Right ventricle myocardium superior (tissue), 1 donor: ENCODE measurements at regions not wholly inside any gene's neighbourhood (a gene's known extent, or its start where the extent isn't known, plus 50 kb on each side); places are given as distances from the start of the nearest gene placed in this dataset.
"Not testable (repeated sequence)": the region's sequence is repeated elsewhere in the genome, so short reads cannot be mapped to it uniquely, and the experiment has no call there.

Experiments used
- ATAC-seq: fragments of 200-7000 bp; cut with Tn5 transposase; one replicate; pipeline ENCODE4 v1.9.1; 2020; ENCODE audit warnings: mild to moderate bottlenecking; ENCODE audit not compliant: poor library complexity
- DNase-seq: peaks from one replicate; pipeline ENCODE4 v3.0.0-alpha.2; 2020
- intact Hi-C: fragments of 100-400 bp; cut with DNase I; formaldehyde crosslinking; loops from one replicate; pipeline ENCODE4 v1.11.2; 2022
- donor health status: DM: no; HTN: yes; CAD: no; lungs with severe emphysema.

- no peak for ATAC-seq
- intact Hi-C loops = no loop called here
- DNase-seq = no peak
Measured at GRCh38 chr2:142723236-142723635, 154.2 kb upstream of the KYNU start.

GRCh38 chr2:142722569-142722968 lies 154.9 kb upstream of the KYNU start:
- ATAC-seq = no peak
- DNase-seq = no peak
- intact Hi-C loops = no loop called here

- intact Hi-C loops = no loop called here
- DNase-seq (no peak), ATAC-seq (no peak)
Measured at GRCh38 chr2:142722086-142722485, 155.4 kb upstream of the KYNU start.

- ATAC-seq (no peak), DNase-seq (no peak)
- intact Hi-C loops = no loop called here
Measured at GRCh38 chr2:142721015-142721414, 156.4 kb upstream of the KYNU start.

- intact Hi-C loops = no loop called here
- ATAC-seq (no peak), DNase-seq (no peak)
Measured at GRCh38 chr2:142718576-142719155, 158.8 kb upstream of the KYNU start.

- intact Hi-C loops = no loop called here
- no peak for ATAC-seq
- no peak for DNase-seq
Measured at GRCh38 chr2:142716463-142717242, 160.8 kb upstream of the KYNU start.

- intact Hi-C loops = no loop called here
- no peak for DNase-seq
- ATAC-seq = no peak
Measured at GRCh38 chr2:142714600-142714999, 162.9 kb upstream of the KYNU start.

GRCh38 chr2:142710336-142710735 lies 167.1 kb upstream of the KYNU start:
- no peak for DNase-seq
- ATAC-seq = no peak
- intact Hi-C loops = no loop called here

- intact Hi-C loops = no loop called here
- ATAC-seq = no peak
- DNase-seq = no peak
Measured at GRCh38 chr2:142707318-142707717, 170.1 kb upstream of the KYNU start.

- intact Hi-C loops, ATAC-seq, DNase-seq: not testable (repeated sequence)
Measured at GRCh38 chr2:142702397-142702796, 175.1 kb upstream of the KYNU start.

GRCh38 chr2:142695350-142696257 lies 181.9 kb upstream of the KYNU start:
- DNase-seq, intact Hi-C loops, ATAC-seq: not testable (repeated sequence)

GRCh38 chr2:142694282-142694681 lies 183.2 kb upstream of the KYNU start:
- intact Hi-C loops = no loop called here
- ATAC-seq = no peak

GRCh38 chr2:142693171-142693950 lies 184.1 kb upstream of the KYNU start:
- no peak for ATAC-seq
- intact Hi-C loops = no loop called here
- no peak for DNase-seq

More at GRCh38 chr2:142694282-142694681, 183.2 kb upstream of the KYNU start:
- no peak for DNase-seq

GRCh38 chr2:142688856-142689605 lies 188.4 kb upstream of the KYNU start:
- intact Hi-C loops = no loop called here
- DNase-seq = no peak
- no peak for ATAC-seq

- intact Hi-C loops = no loop called here
- DNase-seq (no peak), ATAC-seq (no peak)
Measured at GRCh38 chr2:142687509-142687908, 190.0 kb upstream of the KYNU start.

GRCh38 chr2:142687075-142687474 lies 190.4 kb upstream of the KYNU start:
- DNase-seq (no peak), ATAC-seq (no peak)
- intact Hi-C loops = no loop called here

GRCh38 chr2:142684667-142685066 lies 192.8 kb upstream of the KYNU start:
- ATAC-seq (no peak), DNase-seq (no peak)
- intact Hi-C loops = no loop called here

- DNase-seq (no peak), ATAC-seq (no peak)
- intact Hi-C loops = no loop called here
Measured at GRCh38 chr2:142682528-142682927, 194.9 kb upstream of the KYNU start.
